ENCODE measurements at regions not wholly inside any gene's neighbourhood (a gene's known extent, or its start where the extent isn't known, plus 50 kb on each side); places are given as distances from the start of the nearest gene placed in this dataset.

GRCh38 chr6:33921745-33922144 lies 117.9 kb upstream of the MLN start:
- DNase-seq (ENCODE audit: low spot score): no peak

GRCh38 chr6:33918175-33918695 lies 114.4 kb upstream of the MLN start:
- no peak for DNase-seq (ENCODE audit: low spot score)

GRCh38 chr6:33915134-33915533 lies 111.3 kb upstream of the MLN start:
- DNase-seq (ENCODE audit: low spot score): no peak

- DNase-seq (ENCODE audit: low spot score): peak; percentile 8
Observed at GRCh38 chr6:33914645-33915044, 110.8 kb upstream of the MLN start.

GRCh38 chr6:33912195-33912594 lies 108.4 kb upstream of the MLN start:
- DNase-seq (ENCODE audit: low spot score): no peak

- no peak for DNase-seq (ENCODE audit: low spot score)
Observed at GRCh38 chr6:33911488-33911887, 107.7 kb upstream of the MLN start.

- no peak for DNase-seq (ENCODE audit: low spot score)
Observed at GRCh38 chr6:33910594-33910993, 106.8 kb upstream of the MLN start.

GRCh38 chr6:33909737-33910136 lies 105.9 kb upstream of the MLN start:
- DNase-seq (ENCODE audit: low spot score): no peak

- no peak for DNase-seq (ENCODE audit: low spot score)
Observed at GRCh38 chr6:33908025-33908424, 104.2 kb upstream of the MLN start.

GRCh38 chr6:33907227-33907626 lies 103.4 kb upstream of the MLN start:
- DNase-seq (ENCODE audit: low spot score): no peak

GRCh38 chr6:33906439-33906838 lies 102.6 kb upstream of the MLN start:
- DNase-seq (ENCODE audit: low spot score): no peak

GRCh38 chr6:33905071-33905609 lies 101.3 kb upstream of the MLN start:
- DNase-seq (ENCODE audit: low spot score): no peak

GRCh38 chr6:33904747-33905065 lies 100.9 kb upstream of the MLN start:
- no peak for DNase-seq (ENCODE audit: low spot score)

- no peak for DNase-seq (ENCODE audit: low spot score)
Observed at GRCh38 chr6:33904050-33904746, 100.4 kb upstream of the MLN start.

GRCh38 chr6:33903579-33903978 lies 99.8 kb upstream of the MLN start:
- DNase-seq (ENCODE audit: low spot score): no peak

GRCh38 chr6:33902457-33902853 lies 98.7 kb upstream of the MLN start:
- peak; percentile 17 for DNase-seq (ENCODE audit: low spot score)

- no peak for DNase-seq (ENCODE audit: low spot score)
Observed at GRCh38 chr6:33901822-33902456, 98.1 kb upstream of the MLN start.

- DNase-seq (ENCODE audit: low spot score): no peak
Observed at GRCh38 chr6:33898771-33899170, 95.0 kb upstream of the MLN start.

- DNase-seq (ENCODE audit: low spot score): no peak
Observed at GRCh38 chr6:33897189-33897780, 93.5 kb upstream of the MLN start.

- DNase-seq (ENCODE audit: low spot score): no peak
Observed at GRCh38 chr6:33896391-33897188, 92.8 kb upstream of the MLN start.

- no peak for DNase-seq (ENCODE audit: low spot score)
Observed at GRCh38 chr6:33895988-33896387, 92.2 kb upstream of the MLN start.

GRCh38 chr6:33895296-33895695 lies 91.5 kb upstream of the MLN start:
- DNase-seq (ENCODE audit: low spot score): no peak
